T-cell (primary cell): ENCODE measurements at regions not wholly inside any gene's neighbourhood (a gene's known extent, or its start where the extent isn't known, plus 50 kb on each side); places are given as distances from the start of the nearest gene placed in this dataset.

Experiments
- ATAC-seq, 4 experiments: fragments of 200-7000 bp in 3 of 4; fragments of 150-1000 bp in 1 of 4; cut with Tn5 transposase; replicated peaks in 1 of 4; 1 replicate in 3 of 4; 2 replicates in 1 of 4; pipeline ENCODE4 v1.10.0; 2021; ENCODE audit warnings: moderate library complexity in 3 of 4, mild to moderate bottlenecking in 2 of 4, moderate number of reproducible peaks in 1 of 4
- CTCF ChIA-PET, 2 donors: fragments of 300-600 bp; sonication (Branson Sonifier 250); formaldehyde crosslinking; loops; one replicate each; lab custom pipeline; 2022; ENCODE audit warnings: antibody characterized with exemption in 2 of 2; lab: Charles Lee
- POLR2A ChIA-PET, 2 donors: fragments of 300-600 bp; sonication (Branson Sonifier 250); formaldehyde crosslinking; loops; one replicate each; lab custom pipeline; 2022; ENCODE audit warnings: antibody characterized with exemption in 2 of 2; lab: Charles Lee
- DNase-seq, 35 experiments: peaks; one replicate each; pipeline versions ENCODE4 v3.0.0 to v3.0.0-alpha.2; 2013 to 2023
- H3K27ac ChIP-seq: one replicate; pipeline ENCODE4 v1.5.1; 2013; ENCODE audit warnings: low read length
- H3K27me3 ChIP-seq, 2 experiments: replicated peaks in 1 of 2; 1 replicate in 1 of 2; 2 replicates in 1 of 2; pipeline versions ENCODE4 v1.6.1 to v1.7.0; 2013; ENCODE audit warnings: low read length in 1 of 2, mixed read lengths in 1 of 2; ENCODE audit not compliant: control insufficient read depth in 2 of 2, insufficient read depth in 2 of 2; ENCODE audit errors: extremely low read depth in 1 of 2
- H3K36me3 ChIP-seq, 2 donors: 1 replicate in 1 of 2; 2 replicates in 1 of 2; pipeline versions ENCODE4 v1.6.1 to v1.7.0; 2013; ENCODE audit warnings: low read length in 1 of 2; ENCODE audit not compliant: control insufficient read depth in 2 of 2, insufficient read depth in 1 of 2; ENCODE audit errors: extremely low read depth in 1 of 2
- H3K4me1 ChIP-seq, 2 experiments: 1 replicate in 1 of 2; 2 replicates in 1 of 2; pipeline versions ENCODE4 v1.6.1 to v1.7.0; 2013; ENCODE audit warnings: low read length in 2 of 2, mixed read lengths in 1 of 2; ENCODE audit not compliant: insufficient read depth in 2 of 2, control insufficient read depth in 1 of 2; ENCODE audit errors: extremely low read depth in 1 of 2
- H3K4me3 ChIP-seq, 2 donors: 1 replicate in 1 of 2; 2 replicates in 1 of 2; pipeline versions ENCODE4 v1.5.1 to v1.7.0; 2013; ENCODE audit warnings: mild to moderate bottlenecking in 2 of 2, low read length in 1 of 2, moderate library complexity in 1 of 2; ENCODE audit not compliant: control insufficient read depth in 1 of 2; ENCODE audit errors: extremely low read depth in 1 of 2
- H3K9me3 ChIP-seq: 2 replicates; pipeline ENCODE4 v1.7.0; 2013
- H3K27ac Mint-ChIP-seq, 2 donors: one replicate each; pipeline ENCODE4 v1.8.0; 2020 to 2021; ENCODE audit warnings: mild to moderate bottlenecking in 2 of 2, mixed read lengths in 2 of 2
- H3K27me3 Mint-ChIP-seq, 2 donors: one replicate each; pipeline ENCODE4 v1.8.0; 2021 to 2022; ENCODE audit warnings: mixed read lengths in 2 of 2
- H3K36me3 Mint-ChIP-seq: one replicate; pipeline ENCODE4 v1.8.0; 2021; ENCODE audit warnings: mixed read lengths
- H3K4me1 Mint-ChIP-seq, 3 donors: one replicate each; pipeline ENCODE4 v1.8.0; 2020 to 2022; ENCODE audit warnings: mixed read lengths in 3 of 3, mild to moderate bottlenecking in 1 of 3
- H3K4me3 Mint-ChIP-seq, 3 donors: one replicate each; pipeline ENCODE4 v1.8.0; 2020 to 2022; ENCODE audit warnings: mild to moderate bottlenecking in 3 of 3, mixed read lengths in 3 of 3, moderate library complexity in 3 of 3
- H3K9me3 Mint-ChIP-seq, 3 donors: one replicate each; pipeline ENCODE4 v1.8.0; 2020 to 2022; ENCODE audit warnings: mixed read lengths in 3 of 3
- WGBS: methylation state at CpG from one replicate; pipeline ENCODE4 v1.1.5; 2013; ENCODE audit warnings: missing lambda C conversion rate; ENCODE audit not compliant: insufficient coverage; 5-methylcytosine and 5-hydroxymethylcytosine counted together

DNA sequence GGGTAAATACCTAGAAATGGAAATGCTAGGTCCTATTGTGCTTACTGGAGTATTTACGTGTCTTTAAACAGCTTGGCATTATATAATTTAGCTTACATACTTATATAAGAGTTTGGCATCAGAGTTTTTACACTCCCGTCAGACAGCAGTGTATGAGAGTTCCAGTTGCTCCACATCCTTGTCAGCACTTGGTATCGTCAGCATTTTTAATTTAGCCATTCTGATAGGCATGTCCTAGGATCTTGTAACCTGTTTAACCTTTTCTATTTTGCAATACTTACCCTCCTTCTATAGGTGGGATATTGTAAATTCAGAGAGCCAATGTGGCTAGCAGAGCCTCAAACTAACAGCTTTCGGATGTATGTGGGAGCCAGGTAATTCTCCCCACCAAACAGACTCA lies 228.3 kb upstream of the EEF2KMT start:
- CTCF ChIA-PET, result no interaction called here

DNA sequence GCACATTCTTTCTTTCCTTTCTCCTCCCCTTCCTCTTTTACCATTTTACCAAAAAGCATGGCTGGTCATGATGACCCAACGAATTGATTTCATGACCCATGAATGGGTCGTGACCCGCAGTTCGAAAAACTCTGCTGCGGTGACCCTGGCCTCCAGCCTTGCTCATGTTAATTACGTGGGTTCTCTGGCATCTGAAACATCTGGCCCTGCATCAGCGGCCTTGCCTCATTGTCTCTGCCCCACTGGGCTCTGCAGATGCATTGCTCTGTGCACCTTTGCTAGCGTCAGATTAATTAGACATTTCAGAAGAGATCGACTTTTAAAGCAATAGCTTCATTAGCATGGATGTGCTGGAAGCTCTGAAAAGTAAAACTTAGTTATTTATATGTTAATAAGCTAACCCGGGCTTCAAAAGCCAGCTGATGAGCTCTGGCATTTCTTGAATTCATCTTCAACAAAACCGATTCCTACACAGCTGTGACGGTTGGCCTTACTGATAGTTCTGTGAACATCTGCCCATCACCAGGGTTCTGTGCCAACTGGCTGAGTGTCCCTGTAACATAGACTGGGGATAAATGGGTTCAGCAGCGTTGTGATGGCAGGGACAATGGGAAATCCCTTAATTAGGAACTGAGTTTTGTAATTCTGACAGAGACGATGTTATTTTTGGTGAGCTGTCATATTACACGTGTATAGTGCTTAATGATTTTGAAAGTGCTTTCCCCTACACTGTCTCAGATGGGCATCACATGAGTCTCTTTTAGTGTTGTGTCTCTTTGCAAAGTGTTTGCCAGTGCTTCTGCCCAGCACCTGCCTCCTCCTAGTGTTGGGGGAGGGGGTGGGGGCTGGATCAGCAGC lies 225.9 kb upstream of the EEF2KMT start:
- CTCF ChIA-PET, result no interaction called here
- H3K27me3 Mint-ChIP-seq, result peaks cover 4 to 8% of the 10 kb centered on the region in 2 donors
- H3K4me1 Mint-ChIP-seq, result no peaks in the 10 kb centered on the region
- H3K36me3 Mint-ChIP-seq, result no peaks in the 10 kb centered on the region
- ATAC-seq (no peak), DNase-seq (no peak)
- POLR2A ChIA-PET, result no interaction called here
- H3K27ac ChIP-seq, result no peak overlapping the region
- H3K9me3 Mint-ChIP-seq, result peaks cover 4 to 6% (median 5%) of the 10 kb centered on the region in 3 donors
- no peaks in the 10 kb centered on the region for H3K36me3 ChIP-seq
- H3K9me3 ChIP-seq, result no peaks in the 10 kb centered on the region
- no peak overlapping the region for H3K4me3 ChIP-seq
- 68% methylated on average over 9 of the region's 15 CpGs for WGBS
- H3K27ac Mint-ChIP-seq, result no peak overlapping the region
- no peak overlapping the region for H3K4me3 Mint-ChIP-seq
- H3K4me1 ChIP-seq, result no peaks in the 10 kb centered on the region
- H3K27me3 ChIP-seq, result peaks cover 0 to 4% of the 10 kb centered on the region in 2 experiments

More for the DNA sequence above, 228.3 kb upstream of the EEF2KMT start:
- ATAC-seq (no peak), DNase-seq (no peak)
- H3K27me3 ChIP-seq, result peaks cover 0 to 2% of the 10 kb centered on the region in 2 experiments
- H3K27ac ChIP-seq, result no peak overlapping the region
- peaks cover 2 to 9% of the 10 kb centered on the region in 2 donors for H3K27me3 Mint-ChIP-seq
- no peak overlapping the region for H3K4me3 ChIP-seq
- no peaks in the 10 kb centered on the region for H3K4me1 Mint-ChIP-seq
- POLR2A ChIA-PET, result no interaction called here
- no peaks in the 10 kb centered on the region for H3K9me3 ChIP-seq
- no peak overlapping the region for H3K4me3 Mint-ChIP-seq
- no peaks in the 10 kb centered on the region for H3K4me1 ChIP-seq
- no peak overlapping the region for H3K27ac Mint-ChIP-seq
- no peaks in the 10 kb centered on the region for H3K36me3 ChIP-seq
- 100% methylated on average over 1 of the region's 4 CpGs for WGBS
- H3K9me3 Mint-ChIP-seq, result peaks cover 0 to 6% (median 5%) of the 10 kb centered on the region in 3 donors
- no peaks in the 10 kb centered on the region for H3K36me3 Mint-ChIP-seq

DNA sequence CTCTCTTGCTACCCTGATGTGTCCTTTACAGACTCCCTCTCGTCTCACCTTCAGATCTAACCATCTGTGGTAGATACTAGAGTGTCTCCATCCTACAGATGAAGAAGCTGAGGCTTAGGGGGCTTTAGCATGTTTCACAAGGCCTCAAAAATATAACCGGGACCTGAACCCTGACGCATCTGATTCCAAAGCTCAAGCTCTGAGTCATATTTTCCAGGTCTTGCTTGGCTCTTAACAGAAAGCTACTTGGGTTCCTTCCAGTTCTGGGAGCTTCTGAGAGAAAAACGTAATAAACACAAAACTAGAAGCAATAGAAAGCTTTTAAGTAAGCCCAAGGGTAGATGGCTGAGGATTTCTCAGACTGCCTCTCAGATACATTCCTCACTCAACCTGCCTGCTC lies 224.3 kb upstream of the EEF2KMT start:
- no peaks in the 10 kb centered on the region for H3K36me3 Mint-ChIP-seq
- Histone ChIP-seq H3K36me3 (no peaks in the 10 kb centered on the region), H3K27ac (no peak overlapping the region), H3K27me3 (peaks cover 0 to 3% of the 10 kb centered on the region in 2 experiments), H3K9me3 (no peaks in the 10 kb centered on the region), H3K4me3 (no peak overlapping the region), H3K4me1 (no peaks in the 10 kb centered on the region)
- ChIA-PET POLR2A (no interaction called here), CTCF (no interaction called here)
- ATAC-seq (no peak), DNase-seq (no peak)
- peaks cover 6 to 7% of the 10 kb centered on the region in 2 donors for H3K27me3 Mint-ChIP-seq
- no peaks in the 10 kb centered on the region for H3K4me1 Mint-ChIP-seq
- no peak overlapping the region for H3K27ac Mint-ChIP-seq
- no CpG with 5 or more reads among the region's 4 CpGs for WGBS
- peaks cover 4 to 6% (median 5%) of the 10 kb centered on the region in 3 donors for H3K9me3 Mint-ChIP-seq
- no peak overlapping the region for H3K4me3 Mint-ChIP-seq

DNA sequence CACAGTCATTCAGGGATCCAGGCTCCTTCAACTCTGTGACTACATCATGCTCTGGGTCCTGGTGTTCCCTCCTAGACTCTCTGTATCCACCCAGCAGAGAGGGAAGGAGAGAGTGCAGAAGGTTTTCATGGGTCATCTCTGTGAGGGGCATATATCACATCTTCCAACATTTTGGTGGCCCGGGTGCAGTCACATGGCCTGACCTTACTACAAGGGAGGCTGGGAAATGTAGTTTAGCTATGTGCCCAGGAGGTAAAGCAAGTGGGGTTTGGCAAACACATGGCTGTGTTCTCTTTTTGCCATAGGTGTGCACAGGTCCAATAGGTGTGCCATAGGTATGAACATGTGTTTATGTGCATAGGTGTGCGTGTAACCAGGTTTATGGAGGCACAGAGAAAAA lies 222.2 kb upstream of the EEF2KMT start:
- peaks cover 0 to 7% (median 0%) of the 10 kb centered on the region in 3 donors for H3K9me3 Mint-ChIP-seq
- WGBS, result 90% methylated on average over 1 of the region's 2 CpGs
- no peak overlapping the region for H3K4me3 ChIP-seq
- POLR2A ChIA-PET, result no interaction called here
- H3K27me3 ChIP-seq, result peaks cover 0 to 3% of the 10 kb centered on the region in 2 experiments
- no peaks in the 10 kb centered on the region for H3K4me1 ChIP-seq
- no peak for ATAC-seq
- no peak overlapping the region for H3K4me3 Mint-ChIP-seq
- no peak overlapping the region for H3K27ac Mint-ChIP-seq
- no peaks in the 10 kb centered on the region for H3K36me3 Mint-ChIP-seq
- H3K27me3 Mint-ChIP-seq, result peaks cover 6 to 13% of the 10 kb centered on the region in 2 donors
- no peaks in the 10 kb centered on the region for H3K9me3 ChIP-seq
- H3K4me1 Mint-ChIP-seq, result no peaks in the 10 kb centered on the region
- no peak for DNase-seq
- CTCF ChIA-PET, result no interaction called here
- H3K36me3 ChIP-seq, result no peaks in the 10 kb centered on the region
- H3K27ac ChIP-seq, result no peak overlapping the region

DNA sequence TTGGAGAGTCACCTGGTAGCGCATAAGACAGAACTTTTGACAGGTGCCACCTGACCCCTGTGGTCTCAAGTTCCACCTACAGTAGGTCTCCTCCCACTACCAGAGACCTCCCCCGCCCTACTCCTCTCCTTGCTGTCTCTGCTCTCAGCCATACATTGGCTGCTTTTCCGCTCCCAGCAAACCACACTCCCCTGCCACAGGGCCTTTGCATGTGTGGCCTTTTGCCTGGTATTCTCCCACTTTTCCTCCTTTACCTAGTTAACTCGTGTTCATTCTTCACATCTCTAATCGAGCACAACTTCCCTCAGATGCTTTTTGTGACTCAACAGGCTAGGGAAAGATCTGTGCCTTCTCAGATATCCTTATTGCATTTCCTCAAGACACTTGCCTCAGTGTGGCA lies 218.3 kb upstream of the EEF2KMT start:
- H3K9me3 Mint-ChIP-seq, result peaks cover 0 to 7% (median 0%) of the 10 kb centered on the region in 3 donors
- H3K4me1 ChIP-seq, result no peaks in the 10 kb centered on the region
- ATAC-seq (no peak), DNase-seq (no peak)
- no peak overlapping the region for H3K4me3 Mint-ChIP-seq
- CTCF ChIA-PET, result no interaction called here
- H3K9me3 ChIP-seq, result no peaks in the 10 kb centered on the region
- H3K36me3 ChIP-seq, result no peaks in the 10 kb centered on the region
- WGBS, result 76% methylated on average over 4 of the region's 5 CpGs
- peaks cover 0 to 3% of the 10 kb centered on the region in 2 experiments for H3K27me3 ChIP-seq
- no peak overlapping the region for H3K4me3 ChIP-seq
- POLR2A ChIA-PET, result no interaction called here
- H3K27ac ChIP-seq, result no peak overlapping the region
- no peak overlapping the region for H3K27ac Mint-ChIP-seq
- H3K36me3 Mint-ChIP-seq, result no peaks in the 10 kb centered on the region
- H3K27me3 Mint-ChIP-seq, result peaks cover 11 to 16% of the 10 kb centered on the region in 2 donors
- no peaks in the 10 kb centered on the region for H3K4me1 Mint-ChIP-seq

DNA sequence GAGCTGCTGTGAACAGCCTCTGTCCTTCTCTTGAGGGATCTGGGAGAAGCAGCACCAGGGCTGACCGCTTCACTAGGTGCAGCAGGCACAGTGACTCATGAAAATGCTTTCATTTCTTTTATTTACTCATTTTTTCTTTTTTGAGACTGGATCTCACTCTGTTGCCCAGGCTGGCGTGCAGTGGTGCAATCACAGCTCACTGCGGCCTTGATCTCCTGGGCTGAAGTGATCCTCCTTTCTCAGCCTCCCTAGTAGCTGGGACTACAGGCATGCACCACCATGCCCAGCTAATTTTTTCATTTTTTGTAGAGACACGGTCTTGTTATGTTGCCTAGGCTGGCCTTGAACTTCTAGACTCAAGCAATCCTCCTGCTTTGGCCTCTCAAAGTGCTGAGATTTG lies 216.8 kb upstream of the EEF2KMT start:
- CTCF ChIA-PET, result no interaction called here
- Mint-ChIP-seq H3K36me3 (no peaks in the 10 kb centered on the region), H3K27me3 (peaks cover 12 to 15% of the 10 kb centered on the region in 2 donors), H3K27ac (no peak overlapping the region), H3K9me3 (peaks cover 0 to 3% (median 0%) of the 10 kb centered on the region in 3 donors), H3K4me1 (no peaks in the 10 kb centered on the region), H3K4me3 (no peak overlapping the region)
- 74% methylated on average over 3 of the region's 4 CpGs for whole genome bisulfite sequencing
- Histone ChIP-seq H3K27me3 (peaks cover 0 to 1% of the 10 kb centered on the region in 2 experiments), H3K4me3 (no peak overlapping the region), H3K36me3 (no peaks in the 10 kb centered on the region), H3K4me1 (no peaks in the 10 kb centered on the region), H3K9me3 (no peaks in the 10 kb centered on the region), H3K27ac (no peak overlapping the region)
- DNase-seq (no peak), ATAC-seq (no peak)
- POLR2A ChIA-PET, result no interaction called here
